Esophagus (tissue), 2 donors: ENCODE measurements at regions not wholly inside any gene's neighbourhood (a gene's known extent, or its start where the extent isn't known, plus 50 kb on each side); places are given as distances from the start of the nearest gene placed in this dataset.

Experiments used
- H3K27ac ChIP-seq, 2 donors: one replicate each; pipeline ENCODE4 v1.5.1; 2013; ENCODE audit warnings: low read depth in 2 of 2, mild to moderate bottlenecking in 2 of 2, inconsistent platforms in 1 of 2, low read length in 1 of 2, moderate library complexity in 1 of 2
- H3K27me3 ChIP-seq, 2 donors: one replicate each; pipeline ENCODE4 v1.6.1; 2013; ENCODE audit warnings: low read length in 2 of 2, control low read depth in 1 of 2, mild to moderate bottlenecking in 1 of 2; ENCODE audit not compliant: insufficient read depth in 2 of 2, control insufficient read depth in 1 of 2
- H3K36me3 ChIP-seq, 2 donors: one replicate each; pipeline ENCODE4 v1.6.1; 2013; ENCODE audit warnings: low read length in 1 of 2; ENCODE audit not compliant: control insufficient read depth in 2 of 2, insufficient read depth in 2 of 2
- H3K4me1 ChIP-seq, 2 donors: one replicate each; pipeline ENCODE4 v1.6.1; 2013; ENCODE audit warnings: low read length in 1 of 2; ENCODE audit not compliant: control insufficient read depth in 2 of 2, insufficient read depth in 2 of 2
- H3K4me3 ChIP-seq, 2 donors: one replicate each; pipeline ENCODE4 v1.5.1; 2013; ENCODE audit warnings: low read length in 2 of 2, mild to moderate bottlenecking in 2 of 2, low read depth in 1 of 2, moderate library complexity in 1 of 2
- H3K9me3 ChIP-seq, 2 donors: one replicate each; pipeline ENCODE4 v1.6.1; 2013; ENCODE audit warnings: mild to moderate bottlenecking in 2 of 2, low read depth in 1 of 2, low read length in 1 of 2, moderate library complexity in 1 of 2; ENCODE audit not compliant: control insufficient read depth in 2 of 2, insufficient read depth in 1 of 2
- WGBS, 2 donors: extraction: QIAGEN DNeasy Blood & Tissue Kit; methylation state at CpG; one replicate each; pipeline ENCODE4 v1.1.7; 2013; 5-methylcytosine and 5-hydroxymethylcytosine counted together
- donor health status: healthy with polysubstance abuse.
- donor health status: Bipolar disorder and iron deficiency.

DNA sequence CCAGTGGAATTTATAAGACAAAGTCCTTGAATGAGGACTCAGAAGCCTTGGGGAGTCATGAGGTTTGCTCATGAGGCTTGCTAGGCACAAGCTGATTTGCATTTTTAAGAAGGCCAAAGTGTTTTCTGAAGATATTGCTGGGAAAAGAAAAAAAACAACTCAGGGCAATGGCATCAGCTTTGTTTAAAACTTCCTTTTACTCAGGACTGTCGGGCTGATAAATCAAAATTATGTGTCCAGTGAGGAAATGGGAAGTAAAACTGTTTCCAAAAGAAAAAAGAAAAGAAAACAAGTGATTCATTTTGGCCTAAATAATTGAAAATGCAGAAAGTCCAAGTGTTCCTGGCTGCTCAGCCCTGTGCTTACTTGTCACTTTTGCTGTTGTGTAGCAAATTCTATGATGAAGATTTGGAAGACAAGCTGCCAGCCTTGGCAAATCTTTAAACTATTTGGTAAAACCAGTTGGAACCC, 282.4 kb downstream of the HLX start:
- no peak overlapping the region for H3K4me3 ChIP-seq
- 42 to 57% methylated on average over 1 of the region's 1 CpG for WGBS, 2 donors
- H3K27me3 ChIP-seq, result no peaks in the 10 kb centered on the region
- no peaks in the 10 kb centered on the region for H3K4me1 ChIP-seq
- H3K27ac ChIP-seq, result no peak overlapping the region
- no peaks in the 10 kb centered on the region for H3K36me3 ChIP-seq
- H3K9me3 ChIP-seq, result no peaks in the 10 kb centered on the region

DNA sequence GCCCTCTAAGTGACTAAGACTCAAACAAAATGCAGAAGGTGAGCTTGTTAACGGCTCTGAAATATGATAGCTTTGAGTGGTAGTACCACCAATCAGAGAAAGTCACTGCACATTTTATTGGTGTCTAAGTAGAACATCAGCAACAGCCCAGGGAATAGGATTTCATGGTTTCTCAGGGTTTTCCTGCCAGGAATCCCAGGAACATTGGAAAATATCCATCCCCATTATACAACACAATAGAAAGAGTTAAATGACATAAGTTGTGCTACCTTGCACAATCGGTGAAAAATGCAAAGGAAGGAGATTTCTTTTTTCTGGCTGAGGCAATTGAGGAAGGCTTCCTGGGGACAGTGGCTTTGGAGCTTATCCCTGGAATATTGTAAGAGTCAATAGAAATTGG, 283.1 kb downstream of the HLX start:
- 53 to 69% methylated on average over 2 of the region's 2 CpGs for WGBS, 2 donors
- Histone ChIP-seq H3K36me3 (no peaks in the 10 kb centered on the region), H3K4me1 (no peaks in the 10 kb centered on the region), H3K27ac (no peak overlapping the region), H3K4me3 (no peak overlapping the region), H3K9me3 (no peaks in the 10 kb centered on the region), H3K27me3 (no peaks in the 10 kb centered on the region)

DNA sequence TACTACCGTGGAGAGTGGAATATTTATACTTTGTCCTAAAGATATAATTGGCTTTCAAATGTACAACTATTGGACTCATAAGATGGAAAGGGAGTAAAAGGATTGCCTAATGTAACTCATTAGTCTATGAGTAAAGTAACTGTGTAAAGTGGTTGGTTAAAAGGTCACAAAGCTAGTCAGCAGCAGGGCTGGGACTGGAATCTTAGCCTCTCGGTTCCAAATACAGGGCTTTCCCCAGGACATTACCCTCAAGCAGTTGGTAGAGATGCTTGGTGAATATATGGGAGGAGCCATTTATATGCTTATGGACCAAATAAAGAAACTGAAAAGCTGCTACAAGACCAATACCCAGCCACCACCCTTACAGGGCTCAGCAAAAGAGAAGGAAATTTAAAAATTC, 283.7 kb downstream of the HLX start:
- no peaks in the 10 kb centered on the region for H3K36me3 ChIP-seq
- WGBS, 2 donors, result 80 to 81% methylated on average over 2 of the region's 2 CpGs
- no peaks in the 10 kb centered on the region for H3K9me3 ChIP-seq
- no peak overlapping the region for H3K4me3 ChIP-seq
- H3K27me3 ChIP-seq, result no peaks in the 10 kb centered on the region
- no peaks in the 10 kb centered on the region for H3K4me1 ChIP-seq
- H3K27ac ChIP-seq, result no peak overlapping the region

DNA sequence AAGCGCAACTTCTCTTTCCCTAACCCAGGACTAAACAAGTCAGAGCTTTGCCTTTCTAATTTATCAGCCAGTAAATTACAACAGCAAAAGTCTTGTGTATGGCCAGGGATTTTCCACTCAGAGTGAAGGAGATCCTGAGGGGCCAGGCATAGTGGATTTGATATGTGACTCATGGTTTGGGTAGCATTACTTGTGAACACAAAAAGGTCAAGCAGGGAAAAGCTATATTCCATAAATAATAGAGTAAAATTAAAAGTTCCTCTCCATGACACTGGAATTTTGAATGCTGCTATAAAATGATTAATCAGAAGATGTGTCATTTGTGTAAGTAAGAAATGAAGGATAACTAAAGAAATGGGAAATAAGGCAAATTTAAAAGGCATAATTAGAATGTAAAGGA, 284.8 kb downstream of the HLX start:
- Histone ChIP-seq H3K4me1 (no peaks in the 10 kb centered on the region), H3K27me3 (no peaks in the 10 kb centered on the region), H3K27ac (no peak overlapping the region), H3K36me3 (no peaks in the 10 kb centered on the region), H3K9me3 (no peaks in the 10 kb centered on the region), H3K4me3 (no peak overlapping the region)
- WGBS, 2 donors, result 57 to 77% methylated on average over 1 of the region's 1 CpG

DNA sequence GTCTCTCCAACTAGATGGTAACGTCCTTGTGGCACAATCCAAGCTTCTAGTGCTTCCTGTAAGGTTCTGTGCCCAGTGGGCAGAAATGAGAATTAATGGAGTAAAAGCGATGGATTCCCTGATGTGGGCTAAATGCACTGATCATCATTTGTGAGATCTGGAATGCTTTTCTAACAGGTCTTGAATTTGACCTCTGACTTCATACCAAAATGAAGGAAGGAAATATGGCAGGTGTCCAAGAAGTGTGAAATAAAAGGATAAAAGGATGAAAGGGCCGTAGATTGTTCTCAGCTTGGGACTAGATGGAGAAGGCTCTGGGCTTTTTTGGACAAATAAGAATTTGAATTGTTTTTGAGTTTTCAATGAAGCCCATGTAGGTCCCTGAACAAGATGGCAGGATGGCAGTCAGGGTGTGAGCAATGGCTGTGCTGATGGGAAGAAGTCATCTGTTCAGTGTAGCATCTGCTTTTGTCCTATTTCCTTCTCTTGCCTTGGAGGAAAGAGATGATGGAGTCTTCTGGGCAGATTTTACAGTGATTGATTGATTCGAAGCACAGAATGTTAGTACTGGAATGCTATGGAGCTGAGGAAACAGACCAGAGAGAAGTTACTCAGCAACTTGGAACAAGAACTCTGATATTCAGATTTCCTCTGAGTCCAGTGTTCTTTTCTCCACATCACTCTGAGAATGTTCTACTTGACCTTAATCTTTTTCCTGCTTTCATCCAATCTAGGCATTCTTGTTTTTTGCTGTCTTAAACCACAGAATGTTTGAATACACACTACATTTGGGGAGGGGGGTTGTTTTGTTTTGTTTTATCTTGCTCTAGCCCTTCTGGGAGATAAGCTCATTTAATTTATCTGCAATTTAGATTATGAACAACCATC, 286.0 kb downstream of the HLX start:
- H3K36me3 ChIP-seq, result no peaks in the 10 kb centered on the region
- H3K4me1 ChIP-seq, result no peaks in the 10 kb centered on the region
- WGBS, 2 donors, result 73 to 74% methylated on average over 4 of the region's 4 CpGs
- no peak overlapping the region for H3K27ac ChIP-seq
- H3K9me3 ChIP-seq, result no peaks in the 10 kb centered on the region
- no peak overlapping the region for H3K4me3 ChIP-seq
- H3K27me3 ChIP-seq, result no peaks in the 10 kb centered on the region

DNA sequence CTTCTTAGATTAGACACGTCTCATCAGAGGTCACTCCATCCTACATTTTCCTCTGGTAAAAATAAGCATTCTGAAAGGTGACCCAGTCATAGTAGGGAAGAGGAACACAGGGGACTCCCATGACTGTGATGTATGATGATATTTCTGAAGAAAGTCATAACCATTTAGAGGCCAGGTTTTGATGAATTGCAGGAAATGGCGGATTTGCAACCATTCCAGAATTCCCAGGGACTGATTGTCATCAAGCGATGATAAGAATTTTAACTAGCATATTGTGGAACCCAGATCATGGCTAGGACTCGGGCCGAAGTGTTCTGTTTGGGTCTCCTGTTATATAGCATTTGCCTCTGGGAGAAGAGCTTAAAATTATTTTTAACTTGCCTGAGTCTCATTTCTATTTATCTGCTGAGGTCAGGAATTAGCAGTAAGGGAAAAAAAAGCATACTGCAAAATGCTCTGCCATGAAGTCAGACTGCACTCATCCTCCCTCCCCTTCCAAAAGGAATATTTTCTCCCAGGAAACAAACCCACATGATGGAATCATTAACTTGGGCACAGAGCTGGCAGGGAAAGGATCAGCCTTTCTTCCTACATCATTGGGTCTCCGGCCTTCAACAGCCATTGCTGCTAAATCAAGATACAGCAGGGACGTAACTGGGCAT, 286.7 kb downstream of the HLX start:
- Histone ChIP-seq H3K9me3 (no peaks in the 10 kb centered on the region), H3K27me3 (no peaks in the 10 kb centered on the region), H3K4me3 (no peak overlapping the region), H3K27ac (no peak overlapping the region), H3K36me3 (no peaks in the 10 kb centered on the region), H3K4me1 (no peaks in the 10 kb centered on the region)
- 65 to 72% methylated on average over 7 of the region's 7 CpGs for WGBS, 2 donors

DNA sequence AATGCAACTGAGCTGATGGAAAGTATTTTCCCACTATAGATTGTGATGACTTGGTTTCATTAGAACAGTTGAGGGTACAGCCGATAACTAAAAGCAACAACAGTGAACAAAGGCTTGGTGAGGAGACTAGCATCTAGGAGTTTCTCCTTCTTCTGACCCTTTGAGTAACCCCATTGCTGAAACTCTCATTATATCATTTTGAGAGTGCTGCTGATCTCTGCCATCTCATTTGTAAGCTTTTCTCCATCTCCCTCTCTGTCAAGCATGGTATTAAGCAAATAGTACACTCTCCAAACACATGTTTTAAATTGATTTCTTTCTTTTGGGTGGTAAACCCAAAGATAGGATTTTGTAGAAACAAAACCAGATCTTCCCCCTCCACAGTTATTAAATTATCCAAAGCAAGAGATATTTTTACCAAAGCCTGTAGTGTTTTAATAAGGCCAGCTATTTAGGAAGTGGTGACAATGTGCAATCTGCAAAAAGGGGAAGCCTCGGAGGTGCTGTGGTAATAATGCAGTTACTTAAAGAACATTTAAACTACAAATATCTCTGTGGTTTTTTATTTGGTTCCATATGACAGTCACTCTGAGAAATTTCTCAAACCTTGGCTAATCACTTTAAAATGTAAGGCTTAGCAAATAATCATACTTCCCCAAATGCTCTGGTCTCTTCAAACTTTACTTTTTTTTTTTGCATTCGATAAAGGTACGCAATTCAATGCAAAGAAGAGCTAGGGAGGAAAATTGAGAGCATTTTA, 287.5 kb downstream of the HLX start:
- WGBS, 2 donors, result 77 to 82% methylated on average over 4 of the region's 4 CpGs
- H3K27ac ChIP-seq, result no peak overlapping the region

DNA sequence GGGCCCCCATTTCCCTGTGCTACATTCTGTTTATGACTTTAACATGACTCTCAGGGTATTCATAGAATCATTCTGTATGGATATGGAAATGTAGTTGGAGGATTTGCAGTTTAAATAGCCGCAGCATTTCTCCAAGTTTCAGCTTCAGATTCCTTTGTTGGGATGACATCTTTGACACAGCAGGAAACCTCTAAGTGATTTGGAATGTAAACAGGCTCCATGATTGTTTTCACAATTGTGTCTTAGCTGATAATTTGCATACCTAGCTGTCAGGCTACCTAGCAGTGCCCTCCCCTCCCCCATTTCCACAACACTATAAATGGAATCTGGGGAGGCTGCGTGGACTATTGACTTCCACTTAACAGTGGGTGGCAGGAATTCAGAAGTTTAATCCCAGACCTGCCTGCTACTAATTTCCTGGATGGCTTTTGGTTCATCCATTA, 290.2 kb downstream of the HLX start:
- WGBS, 2 donors, result 41 to 51% methylated on average over 2 of the region's 2 CpGs
- no peaks in the 10 kb centered on the region for H3K36me3 ChIP-seq

More for the DNA sequence above, 287.5 kb downstream of the HLX start:
- no peaks in the 10 kb centered on the region for H3K9me3 ChIP-seq
- no peak overlapping the region for H3K4me3 ChIP-seq
- H3K4me1 ChIP-seq, result no peaks in the 10 kb centered on the region
- H3K27me3 ChIP-seq, result no peaks in the 10 kb centered on the region
- no peaks in the 10 kb centered on the region for H3K36me3 ChIP-seq

DNA sequence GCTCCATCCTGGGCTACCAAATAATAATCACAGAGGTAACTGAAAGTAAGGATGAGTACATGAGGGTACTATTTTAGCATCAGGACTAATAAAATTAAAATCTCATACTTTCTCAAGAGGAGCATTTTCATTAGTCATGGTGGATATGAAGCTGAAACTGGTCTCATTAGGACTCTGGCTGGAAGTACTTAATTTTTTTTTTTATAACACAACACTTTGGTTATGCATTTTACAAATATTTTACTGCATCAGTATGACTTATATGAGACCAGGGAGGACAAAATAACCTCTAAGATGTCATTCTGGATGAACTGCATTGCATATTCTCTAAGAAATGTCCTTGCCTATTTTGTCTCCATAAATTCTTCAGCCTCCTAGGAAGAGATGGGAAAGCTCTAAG, 290.9 kb downstream of the HLX start:
- H3K4me3 ChIP-seq, result no peak overlapping the region
- H3K27ac ChIP-seq, result no peak overlapping the region
- no peaks in the 10 kb centered on the region for H3K9me3 ChIP-seq
- no peaks in the 10 kb centered on the region for H3K36me3 ChIP-seq
- no peaks in the 10 kb centered on the region for H3K27me3 ChIP-seq
- H3K4me1 ChIP-seq, result no peaks in the 10 kb centered on the region

More for the DNA sequence above, 290.2 kb downstream of the HLX start:
- Histone ChIP-seq H3K4me1 (no peaks in the 10 kb centered on the region), H3K27me3 (no peaks in the 10 kb centered on the region), H3K9me3 (no peaks in the 10 kb centered on the region), H3K27ac (no peak overlapping the region), H3K4me3 (no peak overlapping the region)
